MCF 10A (cell line): ENCODE measurements at regions not wholly inside any gene's neighbourhood (a gene's known extent, or its start where the extent isn't known, plus 50 kb on each side); places are given as distances from the start of the nearest gene placed in this dataset.

ENCODE experiments used
- BruUV-seq: library from RNA; stranded (reverse); fragments of 400-500 nt; replicated peaks from 2 replicates; lab custom pipeline; 2021; lab: Mats Ljungman, UMichigan
- CTCF ChIA-PET: fragments of 300-600 bp; sonication (Branson Sonifier 250); formaldehyde crosslinking; extraction: SDS; loops from one replicate; lab custom pipeline; 2021; ENCODE audit warnings: antibody characterized with exemption, inconsistent platforms; lab: Yijun Ruan, JAX
- POLR2A ChIA-PET: fragments of 300-600, 350-650 bp; sonication (Branson Sonifier 250); formaldehyde crosslinking; extraction: SDS; loops from one replicate; lab custom pipeline; 2020; ENCODE audit warnings: antibody characterized with exemption, inconsistent platforms; lab: Yijun Ruan, JAX
- DNase-seq: peaks from one replicate; pipeline ENCODE4 v3.0.0-alpha.2; 2018; ENCODE audit not compliant: unreplicated experiment
- H3K27ac Mint-ChIP-seq: one replicate; pipeline ENCODE4 v1.8.0; 2022; ENCODE audit warnings: mild to moderate bottlenecking, low read depth, mixed read lengths; ENCODE audit not compliant: unreplicated experiment
- H3K27me3 Mint-ChIP-seq: one replicate; pipeline ENCODE4 v1.8.0; 2022; ENCODE audit warnings: mixed read lengths; ENCODE audit not compliant: insufficient read depth, unreplicated experiment
- H3K36me3 Mint-ChIP-seq: one replicate; pipeline ENCODE4 v1.8.0; 2022; ENCODE audit warnings: mild to moderate bottlenecking, moderate library complexity, mixed read lengths; ENCODE audit not compliant: insufficient read depth, unreplicated experiment
- H3K4me1 Mint-ChIP-seq: one replicate; pipeline ENCODE4 v1.8.0; 2022; ENCODE audit warnings: mixed read lengths; ENCODE audit not compliant: insufficient read depth, unreplicated experiment
- H3K4me3 Mint-ChIP-seq: one replicate; pipeline ENCODE4 v1.8.0; 2022; ENCODE audit warnings: mild to moderate bottlenecking, moderate library complexity, mixed read lengths; ENCODE audit not compliant: unreplicated experiment
- H3K9me3 Mint-ChIP-seq: one replicate; pipeline ENCODE4 v1.8.0; 2022; ENCODE audit warnings: mixed read lengths; ENCODE audit not compliant: unreplicated experiment
- intact Hi-C: fragments of 100-400 bp; cut with micrococcal nuclease; formaldehyde crosslinking; loops from 2 replicates; pipeline ENCODE4 v1.14.1; 2022
- TF ChIP-seq, protein P1 (sequence below): fragments of 200-600 bp; IDR thresholded peaks from one replicate; pipeline ENCODE4 v1.8.0; 2022; ENCODE audit warnings: antibody characterized with exemption, mild to moderate bottlenecking; ENCODE audit not compliant: unreplicated experiment

DNA sequence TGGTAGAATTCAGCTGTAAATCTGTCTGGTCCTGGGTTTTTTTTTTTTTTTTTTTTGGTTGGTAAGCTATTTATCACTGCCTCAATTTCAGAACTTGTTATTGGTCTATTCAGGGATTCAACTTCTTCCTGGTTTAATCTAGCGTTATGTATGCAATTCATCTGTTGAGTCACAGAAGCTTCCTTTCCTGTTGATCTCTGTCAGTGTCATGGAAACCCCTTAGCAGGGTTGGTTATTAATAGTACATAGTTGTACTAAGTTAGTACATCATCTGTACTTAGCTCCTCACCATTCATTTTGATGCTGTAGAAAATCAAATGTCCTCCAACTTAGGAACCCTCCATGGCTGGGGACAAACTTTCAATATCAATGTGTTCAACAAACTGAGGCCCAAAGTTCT, 51.0 kb upstream of the BARHL2 start:
- POLR2A ChIA-PET, result interaction anchor here (0.7 kb wide), 1 partner anchor 390 kb away, joined by 3 read pairs; no protein-coding TSS in a partner anchor
- Mint-ChIP-seq H3K27me3 (peaks cover 14% of the 10 kb centered on the region), H3K36me3 (no peaks in the 10 kb centered on the region)

More for the DNA sequence above, 51.0 kb upstream of the BARHL2 start:
- Mint-ChIP-seq H3K9me3 (no peaks in the 10 kb centered on the region), H3K4me1 (no peaks in the 10 kb centered on the region), H3K27ac (no peak overlapping the region), H3K4me3 (no peak overlapping the region)
- no TSS peak for BruUV-seq
- TF ChIP-seq, protein P1, sequence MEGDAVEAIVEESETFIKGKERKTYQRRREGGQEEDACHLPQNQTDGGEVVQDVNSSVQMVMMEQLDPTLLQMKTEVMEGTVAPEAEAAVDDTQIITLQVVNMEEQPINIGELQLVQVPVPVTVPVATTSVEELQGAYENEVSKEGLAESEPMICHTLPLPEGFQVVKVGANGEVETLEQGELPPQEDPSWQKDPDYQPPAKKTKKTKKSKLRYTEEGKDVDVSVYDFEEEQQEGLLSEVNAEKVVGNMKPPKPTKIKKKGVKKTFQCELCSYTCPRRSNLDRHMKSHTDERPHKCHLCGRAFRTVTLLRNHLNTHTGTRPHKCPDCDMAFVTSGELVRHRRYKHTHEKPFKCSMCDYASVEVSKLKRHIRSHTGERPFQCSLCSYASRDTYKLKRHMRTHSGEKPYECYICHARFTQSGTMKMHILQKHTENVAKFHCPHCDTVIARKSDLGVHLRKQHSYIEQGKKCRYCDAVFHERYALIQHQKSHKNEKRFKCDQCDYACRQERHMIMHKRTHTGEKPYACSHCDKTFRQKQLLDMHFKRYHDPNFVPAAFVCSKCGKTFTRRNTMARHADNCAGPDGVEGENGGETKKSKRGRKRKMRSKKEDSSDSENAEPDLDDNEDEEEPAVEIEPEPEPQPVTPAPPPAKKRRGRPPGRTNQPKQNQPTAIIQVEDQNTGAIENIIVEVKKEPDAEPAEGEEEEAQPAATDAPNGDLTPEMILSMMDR, result no peak
- CTCF ChIA-PET, result interaction anchor here (0.6 to 1.8 kb wide), 4 partner anchors 13 to 135 kb away, joined by 3 to 4 read pairs (median 3); no protein-coding TSS in a partner anchor
- peak; percentile 13 for DNase-seq
- intact Hi-C loops, result no loop called here
